HCEC 1CT (cell line): ENCODE measurements at regions not wholly inside any gene's neighbourhood (a gene's known extent, or its start where the extent isn't known, plus 50 kb on each side); places are given as distances from the start of the nearest gene placed in this dataset.

Experiments
- DNase-seq: peaks from one replicate; pipeline ENCODE4 v3.0.0-alpha.2; 2017

GRCh38 chr5:93096561-93096960 is 484.5 kb downstream of the NR2F1-AS1 start:
- DNase-seq: no peak

GRCh38 chr5:93092349-93093105 is 488.5 kb downstream of the NR2F1-AS1 start:
- DNase-seq: peak; percentile 64

- DNase-seq: no peak
Observed at GRCh38 chr5:93090698-93091097, 490.3 kb downstream of the NR2F1-AS1 start.

- DNase-seq: no peak
Observed at GRCh38 chr5:93088592-93089389, 492.2 kb downstream of the NR2F1-AS1 start.

GRCh38 chr5:93087326-93087725 is 493.7 kb downstream of the NR2F1-AS1 start:
- no peak for DNase-seq

GRCh38 chr5:93082981-93083380 is 498.0 kb downstream of the NR2F1-AS1 start:
- DNase-seq: no peak

GRCh38 chr5:93079046-93079445 is 502.0 kb downstream of the NR2F1-AS1 start:
- no peak for DNase-seq

- DNase-seq: peak; percentile 87
Observed at GRCh38 chr5:93078082-93079038, 502.7 kb downstream of the NR2F1-AS1 start.

- DNase-seq: no peak
Observed at GRCh38 chr5:93076566-93076965, 504.5 kb downstream of the NR2F1-AS1 start.

GRCh38 chr5:93076096-93076495 is 504.9 kb downstream of the NR2F1-AS1 start:
- peak; percentile 56 for DNase-seq

- no peak for DNase-seq
Observed at GRCh38 chr5:93073547-93073946, 507.5 kb downstream of the NR2F1-AS1 start.

GRCh38 chr5:93072831-93073459 is 508.1 kb downstream of the NR2F1-AS1 start:
- DNase-seq: peak; percentile 68

- DNase-seq: no peak
Observed at GRCh38 chr5:93071710-93072109, 509.3 kb downstream of the NR2F1-AS1 start.

- DNase-seq: no peak
Observed at GRCh38 chr5:93070938-93071337, 510.1 kb downstream of the NR2F1-AS1 start.

- no peak for DNase-seq
Observed at GRCh38 chr5:93069276-93069675, 511.7 kb downstream of the NR2F1-AS1 start.

- peak; percentile 44 for DNase-seq
Observed at GRCh38 chr5:93062548-93062947, 518.5 kb downstream of the NR2F1-AS1 start.

GRCh38 chr5:93058309-93058708 is 522.7 kb downstream of the NR2F1-AS1 start:
- peak; percentile 90 for DNase-seq

GRCh38 chr5:93057311-93057710 is 523.7 kb downstream of the NR2F1-AS1 start:
- DNase-seq: no peak

GRCh38 chr5:93055971-93056370 is 525.0 kb downstream of the NR2F1-AS1 start:
- DNase-seq: no peak

GRCh38 chr5:93055561-93055960 is 525.5 kb downstream of the NR2F1-AS1 start:
- no peak for DNase-seq

GRCh38 chr5:93054424-93055163 is 526.4 kb downstream of the NR2F1-AS1 start:
- DNase-seq: peak; percentile 45

GRCh38 chr5:93053825-93054224 is 527.2 kb downstream of the NR2F1-AS1 start:
- DNase-seq: peak; percentile 68
